ENCODE measurements at regions not wholly inside any gene's neighbourhood (a gene's known extent, or its start where the extent isn't known, plus 50 kb on each side); places are given as distances from the start of the nearest gene placed in this dataset.

DNA sequence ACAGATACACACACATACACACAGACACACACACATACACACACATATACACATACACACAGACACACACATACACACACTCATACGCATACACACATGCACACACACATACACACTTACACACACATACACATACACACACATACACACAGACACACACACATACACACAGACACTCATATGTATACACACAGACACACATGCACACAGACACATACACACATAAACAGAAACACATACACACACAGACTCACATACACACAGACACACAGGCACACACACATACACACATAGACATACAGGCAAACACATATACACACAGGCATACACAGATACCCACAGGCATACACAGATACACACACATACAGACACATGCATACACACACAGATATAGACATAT is 143.9 kb upstream of the LYZL2 start:
- TF ChIP-seq, protein P1, sequence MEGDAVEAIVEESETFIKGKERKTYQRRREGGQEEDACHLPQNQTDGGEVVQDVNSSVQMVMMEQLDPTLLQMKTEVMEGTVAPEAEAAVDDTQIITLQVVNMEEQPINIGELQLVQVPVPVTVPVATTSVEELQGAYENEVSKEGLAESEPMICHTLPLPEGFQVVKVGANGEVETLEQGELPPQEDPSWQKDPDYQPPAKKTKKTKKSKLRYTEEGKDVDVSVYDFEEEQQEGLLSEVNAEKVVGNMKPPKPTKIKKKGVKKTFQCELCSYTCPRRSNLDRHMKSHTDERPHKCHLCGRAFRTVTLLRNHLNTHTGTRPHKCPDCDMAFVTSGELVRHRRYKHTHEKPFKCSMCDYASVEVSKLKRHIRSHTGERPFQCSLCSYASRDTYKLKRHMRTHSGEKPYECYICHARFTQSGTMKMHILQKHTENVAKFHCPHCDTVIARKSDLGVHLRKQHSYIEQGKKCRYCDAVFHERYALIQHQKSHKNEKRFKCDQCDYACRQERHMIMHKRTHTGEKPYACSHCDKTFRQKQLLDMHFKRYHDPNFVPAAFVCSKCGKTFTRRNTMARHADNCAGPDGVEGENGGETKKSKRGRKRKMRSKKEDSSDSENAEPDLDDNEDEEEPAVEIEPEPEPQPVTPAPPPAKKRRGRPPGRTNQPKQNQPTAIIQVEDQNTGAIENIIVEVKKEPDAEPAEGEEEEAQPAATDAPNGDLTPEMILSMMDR (IDR thresholded peaks at IDR 0.05), result no peak
- H3K9me3 ChIP-seq, result peaks cover 5 to 21% of the 10 kb centered on the region in 2 donors
- H3K27me3 ChIP-seq, result no peaks in the 10 kb centered on the region

DNA sequence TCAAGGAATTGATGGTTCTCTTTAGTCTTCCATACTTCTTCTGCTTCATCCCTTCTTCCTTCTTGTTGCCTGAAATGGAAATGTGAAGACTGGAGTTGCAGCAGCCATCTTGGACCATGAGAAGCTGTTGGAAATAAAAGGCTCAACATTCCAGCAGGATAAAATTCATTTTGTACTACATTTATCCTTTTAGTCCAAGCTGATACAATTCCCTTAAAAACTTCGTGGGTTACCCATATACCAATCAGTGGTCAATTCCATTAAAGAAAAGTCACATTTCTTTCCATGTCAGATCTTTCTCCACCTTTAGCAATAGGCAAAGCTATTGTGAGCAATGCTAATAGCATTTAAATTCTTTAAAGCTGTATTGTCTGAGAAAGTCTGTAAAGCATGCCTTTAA is 141.3 kb upstream of the LYZL2 start:
- Histone ChIP-seq H3K9me3 (peaks cover 5 to 21% of the 10 kb centered on the region in 2 donors), H3K27me3 (no peaks in the 10 kb centered on the region), H3K36me3 (no peaks in the 10 kb centered on the region), H3K4me1 (peaks cover 0 to 5% of the 10 kb centered on the region in 2 donors), H3K27ac (no peak overlapping the region), H3K4me3 (no peak overlapping the region)
- TF ChIP-seq, protein P1 (IDR thresholded peaks at IDR 0.05), result no peak
- no peak for DNase-seq (ENCODE audit: low spot score)

More for the DNA sequence above, 143.9 kb upstream of the LYZL2 start:
- DNase-seq (ENCODE audit: low spot score), result no peak
- no peaks in the 10 kb centered on the region for H3K36me3 ChIP-seq
- no peak overlapping the region for H3K4me3 ChIP-seq
- H3K27ac ChIP-seq, result no peak overlapping the region
- peaks cover 0 to 8% of the 10 kb centered on the region in 2 donors for H3K4me1 ChIP-seq

DNA sequence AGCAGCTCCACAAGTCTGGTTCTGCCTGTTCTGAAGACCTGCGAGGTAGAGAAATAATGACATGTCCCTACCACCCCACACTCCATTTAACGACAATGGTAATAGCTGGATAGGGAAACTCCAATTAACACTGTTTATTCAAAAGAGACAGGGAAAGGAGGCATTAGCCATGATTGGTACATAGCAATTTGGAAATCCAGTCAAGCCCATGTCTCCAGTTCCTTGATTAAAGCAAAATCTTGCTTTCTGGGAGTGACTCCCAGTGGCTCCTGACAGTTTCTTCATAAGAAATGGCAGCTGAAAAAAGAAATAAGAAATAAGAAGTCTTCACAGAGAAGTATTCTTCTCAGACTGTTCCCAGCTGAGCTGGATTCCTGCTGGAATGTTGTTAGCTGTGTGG is 140.7 kb upstream of the LYZL2 start:
- peaks cover 5 to 21% of the 10 kb centered on the region in 2 donors for H3K9me3 ChIP-seq
- TF ChIP-seq, protein P1 (IDR thresholded peaks at IDR 0.05), result no peak
- no peak overlapping the region for H3K27ac ChIP-seq
- H3K4me3 ChIP-seq, result no peak overlapping the region
- H3K36me3 ChIP-seq, result no peaks in the 10 kb centered on the region
- no peaks in the 10 kb centered on the region for H3K27me3 ChIP-seq
- H3K4me1 ChIP-seq, result no peaks in the 10 kb centered on the region
- no peak for DNase-seq (ENCODE audit: low spot score)

DNA sequence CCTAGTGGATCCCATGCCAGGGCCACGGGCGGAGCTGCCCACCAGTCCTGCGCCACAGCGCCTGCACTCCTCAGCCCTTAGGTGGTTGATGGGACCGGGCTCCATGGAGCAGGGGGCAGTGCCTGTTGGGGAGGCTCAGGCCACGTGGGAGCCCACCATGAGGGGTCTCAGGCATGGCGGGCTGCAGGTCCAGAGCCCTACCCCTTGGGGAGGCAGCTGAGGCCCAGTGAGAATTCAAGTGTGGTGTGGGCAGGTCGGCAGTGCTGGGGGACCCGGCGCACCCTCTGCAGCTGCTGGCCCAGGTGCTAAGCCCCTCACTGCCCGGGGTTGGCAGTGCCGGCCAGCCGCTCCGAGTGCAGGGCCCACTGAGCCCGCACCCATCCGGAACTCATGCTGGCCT is 139.8 kb upstream of the LYZL2 start:
- Histone ChIP-seq H3K4me1 (no peaks in the 10 kb centered on the region), H3K9me3 (peaks cover 5 to 21% of the 10 kb centered on the region in 2 donors), H3K36me3 (no peaks in the 10 kb centered on the region), H3K27me3 (no peaks in the 10 kb centered on the region), H3K27ac (no peak overlapping the region), H3K4me3 (no peak overlapping the region)
- TF ChIP-seq, protein P1 (IDR thresholded peaks at IDR 0.05), result no peak
- DNase-seq (ENCODE audit: low spot score), result no peak

DNA sequence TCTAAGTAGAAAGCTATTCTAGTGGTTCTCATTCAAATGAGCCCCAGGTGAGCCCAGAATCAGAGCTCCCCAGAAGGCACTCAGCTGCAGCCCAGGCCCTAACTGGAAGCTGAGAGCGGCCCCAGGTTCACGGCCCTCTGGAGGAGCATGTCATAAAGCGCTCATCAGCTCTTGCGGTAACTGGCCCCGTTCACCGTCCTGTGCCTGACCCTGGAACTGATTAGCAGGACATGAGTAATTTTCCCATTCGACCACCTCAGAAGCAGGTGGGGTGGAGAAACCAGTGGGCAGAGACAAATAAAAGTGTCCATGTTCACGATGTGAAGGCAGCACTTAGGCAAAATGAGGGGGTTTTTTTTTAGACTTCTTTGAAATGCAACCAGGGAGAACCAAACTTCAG is 136.1 kb upstream of the LYZL2 start:
- Histone ChIP-seq H3K27ac (no peak overlapping the region), H3K27me3 (no peaks in the 10 kb centered on the region), H3K4me3 (no peak overlapping the region), H3K4me1 (no peaks in the 10 kb centered on the region), H3K36me3 (no peaks in the 10 kb centered on the region), H3K9me3 (peaks cover 0 to 11% of the 10 kb centered on the region in 2 donors)
- no peak for DNase-seq (ENCODE audit: low spot score)
- TF ChIP-seq, protein P1 (IDR thresholded peaks at IDR 0.05), result no peak

DNA sequence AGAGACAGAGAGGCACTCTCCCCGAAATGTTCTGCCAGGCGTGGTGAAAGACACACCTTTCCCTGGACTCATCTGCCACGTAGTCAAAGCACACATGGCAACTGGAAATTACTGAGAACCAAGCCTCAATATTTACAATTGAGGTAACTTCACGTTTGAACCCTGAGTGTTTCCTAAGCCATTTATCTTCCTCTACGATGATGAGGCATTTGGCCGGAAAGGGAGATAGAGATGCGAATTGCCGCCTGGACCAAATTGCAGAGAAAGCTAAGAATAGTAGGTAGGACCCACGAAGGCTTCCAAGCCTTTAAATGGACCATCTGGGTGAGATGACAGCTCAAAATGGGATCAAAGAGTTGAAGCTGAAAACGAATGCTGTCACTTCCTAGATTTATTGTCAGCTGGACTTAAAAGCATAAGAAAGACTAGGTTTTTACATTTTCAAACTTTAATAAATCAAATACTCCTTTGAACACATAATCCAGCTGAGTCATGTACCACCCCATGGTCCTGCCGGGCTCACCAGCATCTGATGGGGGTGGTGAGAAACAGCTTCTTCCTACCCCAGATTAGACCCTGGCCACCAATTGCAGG is 135.6 kb upstream of the LYZL2 start:
- TF ChIP-seq, protein P1 (IDR thresholded peaks at IDR 0.05), result no peak
- Histone ChIP-seq H3K36me3 (no peaks in the 10 kb centered on the region), H3K9me3 (peaks cover 0 to 6% of the 10 kb centered on the region in 2 donors), H3K4me3 (no peak overlapping the region), H3K27ac (no peak overlapping the region), H3K4me1 (no peaks in the 10 kb centered on the region), H3K27me3 (no peaks in the 10 kb centered on the region)
- DNase-seq (ENCODE audit: low spot score), result no peak

Data from right atrium auricular region (tissue), 2 donors.